ENCODE measurements at regions not wholly inside any gene's neighbourhood (a gene's known extent, or its start where the extent isn't known, plus 50 kb on each side); places are given as distances from the start of the nearest gene placed in this dataset.

GRCh38 chr21:20425856-20426255 lies 572.4 kb upstream of the NCAM2 start:
- TF ChIP-seq POLR2AphosphoS5 (IDR thresholded peaks at IDR 0.05; ENCODE audit: low read depth, low read length) (no peak), SRF (IDR thresholded peaks at IDR 0.05; ENCODE audit: low read depth) (no peak), CTCF (IDR thresholded peaks at IDR 0.05 in 2 of 3, conservative IDR thresholded peaks at IDR 0.05 in 1 of 3; ENCODE audit: borderline replicate concordance in 1 of 3, insufficient read depth in 1 of 3, low read depth in 2 of 3, low read length in 2 of 3) (no peak), SIN3A (IDR thresholded peaks at IDR 0.05; ENCODE audit: low read depth) (no peak)

Measured in HCT116 (cell line).